A673 (cell line): ENCODE measurements at regions not wholly inside any gene's neighbourhood (a gene's known extent, or its start where the extent isn't known, plus 50 kb on each side); places are given as distances from the start of the nearest gene placed in this dataset.

ENCODE experiments used
- BruUV-seq: library from RNA; stranded (reverse); fragments of 400-500 nt; replicated peaks from 2 replicates; lab custom pipeline; 2021; lab: Mats Ljungman, UMichigan
- CTCF ChIA-PET: fragments of 300-600 bp; sonication (Branson Sonifier 250); formaldehyde crosslinking; loops from one replicate; lab custom pipeline; 2022; ENCODE audit warnings: antibody characterized with exemption; lab: Charles Lee
- POLR2A ChIA-PET: fragments of 300-600 bp; sonication (Branson Sonifier 250); formaldehyde crosslinking; loops from one replicate; lab custom pipeline; 2022; ENCODE audit warnings: antibody characterized with exemption; ENCODE audit not compliant: low non-redundant PET; lab: Charles Lee
- DNase-seq: peaks from one replicate; pipeline ENCODE4 v3.0.0-alpha.2; 2015; ENCODE audit warnings: low spot score
- H3K27ac ChIP-seq: fragments of 200-600 bp; sonication (generic); 2 replicates; pipeline ENCODE4 v1.5.1; 2016; ENCODE audit warnings: mixed run types, low read depth, mild to moderate bottlenecking, mixed read lengths, antibody characterized with exemption, low read length; ENCODE audit not compliant: poor library complexity, severe bottlenecking
- H3K27me3 ChIP-seq: fragments of 200-600 bp; sonication (generic); replicated peaks from 2 replicates; pipeline ENCODE4 v1.6.1; 2017; ENCODE audit warnings: mixed run types, low read depth, mild to moderate bottlenecking, mixed read lengths, antibody characterized with exemption, low read length; ENCODE audit not compliant: insufficient read depth, poor library complexity
- H3K36me3 ChIP-seq: fragments of 200-600 bp; sonication (generic); 2 replicates; pipeline ENCODE4 v1.6.1; 2016; ENCODE audit warnings: mixed run types, mild to moderate bottlenecking, mixed read lengths, antibody characterized with exemption, low read length; ENCODE audit not compliant: insufficient read depth, poor library complexity, severe bottlenecking
- H3K4me1 ChIP-seq: fragments of 200-600 bp; sonication (generic); 2 replicates; pipeline ENCODE4 v1.6.1; 2017; ENCODE audit warnings: mixed run types, mild to moderate bottlenecking, mixed read lengths, antibody characterized with exemption, low read length; ENCODE audit not compliant: insufficient read depth, poor library complexity, severe bottlenecking
- H3K4me3 ChIP-seq: fragments of 200-600 bp; sonication (generic); 2 replicates; pipeline ENCODE4 v1.5.1; 2016; ENCODE audit warnings: low read depth, mixed run types, mild to moderate bottlenecking, mixed read lengths, low read length; ENCODE audit not compliant: poor library complexity, severe bottlenecking
- H3K9me3 ChIP-seq: fragments of 200-600 bp; sonication (generic); 2 replicates; pipeline ENCODE4 v1.6.1; 2016; ENCODE audit warnings: mixed run types, low read depth, mild to moderate bottlenecking, mixed read lengths, antibody characterized with exemption, low read length; ENCODE audit not compliant: poor library complexity, severe bottlenecking
- CTCF ChIP-seq: fragments of 300-800, 200-600 bp; sonication (generic); conservative IDR thresholded peaks from 2 replicates; pipeline ENCODE4 v1.5.1; 2017; ENCODE audit warnings: low read depth, mild to moderate bottlenecking, antibody characterized with exemption, low read length, moderate library complexity, mixed read lengths
- EZH2 ChIP-seq: fragments of 200-600 bp; sonication (generic); IDR thresholded peaks from 2 replicates; pipeline ENCODE4 v1.6.1; 2017; ENCODE audit warnings: borderline replicate concordance, low read depth, mild to moderate bottlenecking, mixed read lengths, antibody characterized with exemption, low read length; ENCODE audit not compliant: poor library complexity, severe bottlenecking
- intact Hi-C: fragments of 100-400 bp; cut with micrococcal nuclease; formaldehyde crosslinking; loops from one replicate; pipeline ENCODE4 v1.10.0; 2022; ENCODE audit not compliant: unreplicated experiment

GRCh38 chr2:109685453-109685852 is 71.3 kb downstream of the SOWAHC start:
- CTCF ChIA-PET: no interaction called here
- TF ChIP-seq CTCF: no peak
- no peak for TF ChIP-seq EZH2
- POLR2A ChIA-PET: no interaction called here
- no TSS peak for BruUV-seq
- Histone ChIP-seq H3K4me1 (peaks cover 9% of the 10 kb centered on the region), H3K4me3 (no peak overlapping the region), H3K27ac (no peak overlapping the region), H3K9me3 (no peaks in the 10 kb centered on the region), H3K36me3 (no peaks in the 10 kb centered on the region), H3K27me3 (no peaks in the 10 kb centered on the region)
- intact Hi-C loops: no loop called here
- no peak for DNase-seq

GRCh38 chr2:109686921-109687320 is 72.8 kb downstream of the SOWAHC start:
- DNase-seq: no peak
- ChIA-PET CTCF (no interaction called here), POLR2A (no interaction called here)
- Histone ChIP-seq H3K36me3 (no peaks in the 10 kb centered on the region), H3K4me3 (no peak overlapping the region), H3K4me1 (peaks cover 9% of the 10 kb centered on the region), H3K27me3 (no peaks in the 10 kb centered on the region), H3K27ac (no peak overlapping the region), H3K9me3 (no peaks in the 10 kb centered on the region)
- no peak for TF ChIP-seq CTCF
- intact Hi-C loops: no loop called here
- no TSS peak for BruUV-seq

DNA sequence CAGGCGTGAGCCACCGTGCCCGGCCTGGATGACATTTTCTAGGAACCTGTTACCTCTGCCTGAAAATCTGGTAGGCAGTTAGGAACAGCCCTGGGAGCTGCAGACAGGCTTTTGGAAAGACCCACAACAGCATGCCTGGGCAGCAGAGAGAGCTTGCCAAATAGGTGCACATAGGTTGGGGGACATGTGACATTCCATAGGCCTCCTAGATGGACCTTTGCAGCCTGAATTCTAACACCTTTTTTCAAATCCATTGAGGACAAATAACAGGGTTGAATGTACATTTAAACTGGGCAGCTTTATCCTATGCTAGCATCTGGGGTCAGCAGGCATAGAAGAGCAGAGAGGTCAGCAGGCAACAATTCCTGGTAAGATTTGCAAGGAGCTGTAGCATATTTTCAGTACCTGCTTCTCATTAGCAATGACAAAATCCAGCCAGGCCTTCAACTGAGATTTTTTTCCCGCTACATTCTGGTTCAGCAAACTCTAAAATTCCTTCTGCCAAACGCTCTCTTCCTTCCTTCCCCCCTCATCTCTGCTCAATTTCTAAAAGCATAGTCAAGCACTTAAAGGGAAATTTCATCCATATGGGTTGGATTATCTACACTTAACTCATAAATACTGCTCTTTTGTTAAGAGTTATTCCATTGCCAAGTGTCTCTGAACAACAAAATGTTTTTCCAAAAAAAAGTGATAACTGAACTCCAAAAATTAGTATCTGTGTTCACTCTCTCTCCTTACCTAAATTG is 75.2 kb downstream of the SOWAHC start:
- TF ChIP-seq EZH2 (no peak), CTCF (no peak)
- H3K27me3 ChIP-seq: no peaks in the 10 kb centered on the region
- no peaks in the 10 kb centered on the region for H3K9me3 ChIP-seq
- no peaks in the 10 kb centered on the region for H3K36me3 ChIP-seq
- ChIA-PET CTCF (no interaction called here), POLR2A (no interaction called here)
- no peak overlapping the region for H3K27ac ChIP-seq
- H3K4me1 ChIP-seq: peaks cover 9% of the 10 kb centered on the region
- intact Hi-C loops: no loop called here
- DNase-seq: peak; percentile 28
- no TSS peak for BruUV-seq
- no peak overlapping the region for H3K4me3 ChIP-seq
